GM20431 (cell line): ENCODE measurements at regions not wholly inside any gene's neighbourhood (a gene's known extent, or its start where the extent isn't known, plus 50 kb on each side); places are given as distances from the start of the nearest gene placed in this dataset.
"Not testable (repeated sequence)": the region's sequence is repeated elsewhere in the genome, so short reads cannot be mapped to it uniquely, and the experiment has no call there.

Experiments
- in situ Hi-C: fragments of 300-500 bp; cut with MseI, MboI; formaldehyde crosslinking; loops from one replicate; pipeline ENCODE4 v1.15.0; 2020; ENCODE audit warnings: low sequenced_read_pairs; ENCODE audit not compliant: unreplicated experiment

GRCh38 chr9:107593224-107593870 lies 103.8 kb upstream of the KLF4 start:
- in situ Hi-C loops: no loop called here

- in situ Hi-C loops: no loop called here
These were observed 102.9 kb upstream of the KLF4 start for GRCh38 chr9:107592424-107592823.

GRCh38 chr9:107591781-107592180 lies 102.2 kb upstream of the KLF4 start:
- in situ Hi-C loops: no loop called here

- in situ Hi-C loops: no loop called here
These were observed 98.8 kb upstream of the KLF4 start for GRCh38 chr9:107588393-107588792.

GRCh38 chr9:107587191-107587963 lies 97.8 kb upstream of the KLF4 start:
- in situ Hi-C loops: no loop called here

GRCh38 chr9:107586493-107586892 lies 96.9 kb upstream of the KLF4 start:
- in situ Hi-C loops: no loop called here

GRCh38 chr9:107585465-107585864 lies 95.9 kb upstream of the KLF4 start:
- in situ Hi-C loops: no loop called here

GRCh38 chr9:107584944-107585343 lies 95.4 kb upstream of the KLF4 start:
- in situ Hi-C loops: no loop called here

GRCh38 chr9:107584186-107584585 lies 94.6 kb upstream of the KLF4 start:
- in situ Hi-C loops: no loop called here

GRCh38 chr9:107577140-107577776 lies 87.7 kb upstream of the KLF4 start:
- in situ Hi-C loops: no loop called here

GRCh38 chr9:107571148-107571547 lies 81.6 kb upstream of the KLF4 start:
- in situ Hi-C loops: no loop called here

- in situ Hi-C loops: no loop called here
These were observed 79.6 kb upstream of the KLF4 start for GRCh38 chr9:107569174-107569573.

- in situ Hi-C loops: not testable (repeated sequence)
These were observed 78.8 kb upstream of the KLF4 start for GRCh38 chr9:107568406-107568805.

- in situ Hi-C loops: no loop called here
These were observed 77.9 kb upstream of the KLF4 start for GRCh38 chr9:107567462-107567861.

GRCh38 chr9:107566611-107567061 lies 77.1 kb upstream of the KLF4 start:
- in situ Hi-C loops: no loop called here

GRCh38 chr9:107562798-107563197 lies 73.2 kb upstream of the KLF4 start:
- in situ Hi-C loops: no loop called here

- in situ Hi-C loops: no loop called here
These were observed 70.0 kb upstream of the KLF4 start for GRCh38 chr9:107559494-107560086.

GRCh38 chr9:107557236-107557990 lies 67.8 kb upstream of the KLF4 start:
- in situ Hi-C loops: no loop called here

- in situ Hi-C loops: no loop called here
These were observed 65.1 kb upstream of the KLF4 start for GRCh38 chr9:107554636-107555035.
